ENCODE measurements at regions not wholly inside any gene's neighbourhood (a gene's known extent, or its start where the extent isn't known, plus 50 kb on each side); places are given as distances from the start of the nearest gene placed in this dataset.

GRCh38 chr5:2569774-2570542, 181.5 kb downstream of the IRX2 start:
- no peak for DNase-seq (ENCODE audit: low spot score)

GRCh38 chr5:2569176-2569575, 182.3 kb downstream of the IRX2 start:
- no peak for DNase-seq (ENCODE audit: low spot score)

GRCh38 chr5:2566284-2566683, 185.2 kb downstream of the IRX2 start:
- DNase-seq (ENCODE audit: low spot score), result no peak

GRCh38 chr5:2565147-2565546, 186.3 kb downstream of the IRX2 start:
- no peak for DNase-seq (ENCODE audit: low spot score)

- DNase-seq (ENCODE audit: low spot score), result no peak
These were observed 188.4 kb downstream of the IRX2 start for GRCh38 chr5:2563046-2563445.

- no peak for DNase-seq (ENCODE audit: low spot score)
These were observed 189.4 kb downstream of the IRX2 start for GRCh38 chr5:2562036-2562435.

- no peak for DNase-seq (ENCODE audit: low spot score)
These were observed 191.0 kb downstream of the IRX2 start for GRCh38 chr5:2560435-2560834.

- DNase-seq (ENCODE audit: low spot score), result no peak
These were observed 194.0 kb downstream of the IRX2 start for GRCh38 chr5:2557435-2557834.

- no peak for DNase-seq (ENCODE audit: low spot score)
These were observed 195.0 kb downstream of the IRX2 start for GRCh38 chr5:2556375-2556966.

- no peak for DNase-seq (ENCODE audit: low spot score)
These were observed 197.9 kb downstream of the IRX2 start for GRCh38 chr5:2553611-2554010.

GRCh38 chr5:2550509-2550908, 201.0 kb downstream of the IRX2 start:
- DNase-seq (ENCODE audit: low spot score), result no peak

GRCh38 chr5:2549900-2550299, 201.6 kb downstream of the IRX2 start:
- no peak for DNase-seq (ENCODE audit: low spot score)

GRCh38 chr5:2549354-2549753, 202.1 kb downstream of the IRX2 start:
- DNase-seq (ENCODE audit: low spot score), result no peak

GRCh38 chr5:2546938-2547337, 204.5 kb downstream of the IRX2 start:
- no peak for DNase-seq (ENCODE audit: low spot score)

GRCh38 chr5:2544003-2544402, 207.5 kb downstream of the IRX2 start:
- no peak for DNase-seq (ENCODE audit: low spot score)

- DNase-seq (ENCODE audit: low spot score), result no peak
These were observed 208.7 kb downstream of the IRX2 start for GRCh38 chr5:2542821-2543220.

- DNase-seq (ENCODE audit: low spot score), result no peak
These were observed 209.5 kb downstream of the IRX2 start for GRCh38 chr5:2542026-2542425.

- DNase-seq (ENCODE audit: low spot score), result no peak
These were observed 213.3 kb downstream of the IRX2 start for GRCh38 chr5:2538169-2538568.

GRCh38 chr5:2537378-2538145, 213.9 kb downstream of the IRX2 start:
- no peak for DNase-seq (ENCODE audit: low spot score)

GRCh38 chr5:2536632-2537377, 214.7 kb downstream of the IRX2 start:
- DNase-seq (ENCODE audit: low spot score), result no peak

GRCh38 chr5:2534970-2535369, 216.5 kb downstream of the IRX2 start:
- DNase-seq (ENCODE audit: low spot score), result no peak

- no peak for DNase-seq (ENCODE audit: low spot score)
These were observed 217.2 kb downstream of the IRX2 start for GRCh38 chr5:2534251-2534650.
